ENCODE measurements at regions not wholly inside any gene's neighbourhood (a gene's known extent, or its start where the extent isn't known, plus 50 kb on each side); places are given as distances from the start of the nearest gene placed in this dataset.
"Not testable (repeated sequence)": the region's sequence is repeated elsewhere in the genome, so short reads cannot be mapped to it uniquely, and the experiment has no call there.

DNA sequence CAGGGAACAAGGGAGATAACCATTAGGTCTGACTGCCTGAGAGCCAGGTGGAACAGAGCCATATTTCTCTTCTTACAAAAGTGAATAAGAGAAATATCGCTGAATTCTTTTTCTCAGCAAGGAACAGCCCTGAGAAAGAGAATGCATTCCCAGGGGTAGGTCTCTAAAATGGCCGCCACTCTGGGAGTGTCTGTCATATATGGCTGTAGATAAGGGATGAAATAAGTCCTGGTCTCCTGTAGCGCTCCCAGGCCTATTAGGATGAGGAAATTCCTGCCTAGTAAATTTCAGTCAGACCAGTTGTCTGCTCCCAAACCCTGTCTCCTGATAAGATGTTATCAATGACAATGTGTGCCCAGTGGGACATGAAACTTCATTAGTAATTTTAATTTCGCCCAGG is 1236.4 kb upstream of the CNTN5 start:
- not testable (repeated sequence) for DNase-seq (ENCODE audit: low read depth in 4 of 4, low spot score in 3 of 4)

DNA sequence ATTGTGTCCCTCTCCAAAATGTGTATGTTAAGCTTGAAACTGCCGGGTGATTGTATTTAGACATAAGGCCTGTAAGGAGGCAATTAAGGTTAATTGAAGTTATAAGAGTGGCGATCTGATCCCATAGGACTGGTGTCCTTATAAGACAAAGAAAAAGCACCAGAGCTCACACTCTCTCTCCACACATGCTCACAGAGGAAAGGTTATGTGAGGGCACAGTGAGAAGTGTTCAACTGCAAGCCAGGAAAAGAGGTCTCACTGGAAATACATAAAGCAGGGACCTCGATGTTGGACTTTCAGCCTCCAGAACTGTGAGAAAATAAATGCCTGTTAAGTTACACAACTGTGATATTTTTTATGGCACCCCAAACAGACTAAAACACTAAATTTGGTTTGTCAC is 1233.8 kb upstream of the CNTN5 start:
- no peak for DNase-seq (ENCODE audit: low read depth in 4 of 4, low spot score in 3 of 4)

- no peak for DNase-seq (ENCODE audit: low read depth in 4 of 4, low spot score in 3 of 4)
Measured at GRCh38 chr11:97794876-97795275, 1225.9 kb upstream of the CNTN5 start.

DNA sequence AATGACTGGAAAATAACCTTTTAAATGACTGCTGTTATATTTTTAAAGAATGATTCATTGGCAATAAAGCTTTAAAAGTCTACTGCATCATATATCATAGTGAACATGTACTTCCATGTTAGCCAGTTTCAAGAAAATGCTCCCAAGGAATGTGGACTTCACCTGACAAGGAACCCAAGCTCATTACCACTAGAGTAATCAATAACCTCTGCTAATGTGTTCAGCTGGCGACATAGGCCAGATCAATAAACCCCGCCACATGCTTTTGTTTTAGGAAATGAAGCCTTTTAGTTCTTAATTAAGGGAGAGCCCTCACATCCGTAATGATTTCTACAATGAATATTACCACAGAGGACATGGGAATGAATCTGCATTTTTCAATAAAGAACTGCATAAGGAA is 1219.9 kb upstream of the CNTN5 start:
- DNase-seq (ENCODE audit: low read depth in 4 of 4, low spot score in 3 of 4): no peak

GRCh38 chr11:97814325-97814959 is 1206.3 kb upstream of the CNTN5 start:
- no peak for DNase-seq (ENCODE audit: low read depth in 4 of 4, low spot score in 3 of 4)

DNA sequence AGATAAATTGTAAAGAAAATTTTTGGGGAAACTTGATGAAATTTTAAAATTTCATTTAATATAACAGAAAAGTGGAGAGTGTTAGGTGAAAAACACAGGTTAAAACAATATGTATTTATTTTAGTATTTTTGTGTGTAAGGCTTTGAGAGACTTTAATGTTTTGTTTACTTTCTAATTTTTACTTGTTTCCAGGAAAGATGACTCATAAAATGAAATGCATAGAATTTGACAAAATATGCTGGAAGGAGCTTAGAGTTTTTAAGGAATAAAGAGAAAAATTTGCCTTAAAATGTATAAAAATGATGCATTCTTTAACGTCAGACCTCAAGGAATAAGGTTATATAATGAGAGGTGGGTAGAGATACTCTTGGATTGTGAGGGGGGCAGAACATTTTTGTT is 1205.1 kb upstream of the CNTN5 start:
- no peak for DNase-seq (ENCODE audit: low read depth in 4 of 4, low spot score in 3 of 4)

- DNase-seq (ENCODE audit: low read depth in 4 of 4, low spot score in 3 of 4): no peak
Measured at GRCh38 chr11:97832451-97832850, 1188.3 kb upstream of the CNTN5 start.

DNA sequence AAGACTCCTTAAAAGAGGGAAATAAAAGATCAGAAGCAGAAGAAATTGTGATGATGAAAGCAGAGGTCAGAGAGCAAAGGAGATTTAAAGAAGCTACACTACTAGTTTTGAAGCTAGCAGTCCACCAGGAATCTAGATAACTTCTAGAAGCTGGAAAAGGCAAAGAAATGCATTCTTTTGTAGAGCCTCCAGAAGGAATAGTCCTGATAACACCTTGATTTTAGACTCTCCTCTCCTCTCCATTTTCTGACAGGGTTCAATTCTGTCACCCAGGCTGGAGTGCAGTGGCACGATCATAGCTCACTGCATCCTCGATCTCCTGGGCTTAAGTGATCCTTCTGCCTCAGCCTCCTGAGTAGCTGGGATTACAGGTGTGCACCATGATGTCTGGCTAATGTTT is 1187.3 kb upstream of the CNTN5 start:
- DNase-seq (ENCODE audit: low read depth in 4 of 4, low spot score in 3 of 4): no peak

DNA sequence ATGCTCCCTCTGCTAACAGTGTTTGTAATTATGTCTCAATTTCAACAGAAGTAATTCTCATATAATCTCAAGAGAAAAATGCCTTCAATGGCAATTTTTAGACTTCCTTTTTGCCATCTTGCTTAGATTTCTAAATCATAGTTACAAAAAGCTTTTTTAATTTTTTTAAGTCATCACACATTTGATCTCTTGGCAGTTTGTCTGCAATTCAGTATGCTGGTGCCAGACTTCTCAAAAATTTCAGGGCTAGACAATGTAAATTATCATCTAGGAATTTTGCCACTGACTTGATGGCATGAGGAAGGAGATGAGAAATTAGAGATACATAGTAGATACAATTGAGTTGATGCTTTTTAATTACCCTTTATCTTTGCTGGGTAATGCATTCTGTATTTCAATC is 1176.7 kb upstream of the CNTN5 start:
- no peak for DNase-seq (ENCODE audit: low read depth in 4 of 4, low spot score in 3 of 4)

- DNase-seq (ENCODE audit: low read depth in 4 of 4, low spot score in 3 of 4): no peak
Measured at GRCh38 chr11:97847730-97848129, 1173.0 kb upstream of the CNTN5 start.

- DNase-seq (ENCODE audit: low read depth in 4 of 4, low spot score in 3 of 4): no peak
Measured at GRCh38 chr11:97850701-97851100, 1170.0 kb upstream of the CNTN5 start.

GRCh38 chr11:97854357-97854756 is 1166.4 kb upstream of the CNTN5 start:
- no peak for DNase-seq (ENCODE audit: low read depth in 4 of 4, low spot score in 3 of 4)

- no peak for DNase-seq (ENCODE audit: low read depth in 4 of 4, low spot score in 3 of 4)
Measured at GRCh38 chr11:97854877-97855276, 1165.9 kb upstream of the CNTN5 start.

DNA sequence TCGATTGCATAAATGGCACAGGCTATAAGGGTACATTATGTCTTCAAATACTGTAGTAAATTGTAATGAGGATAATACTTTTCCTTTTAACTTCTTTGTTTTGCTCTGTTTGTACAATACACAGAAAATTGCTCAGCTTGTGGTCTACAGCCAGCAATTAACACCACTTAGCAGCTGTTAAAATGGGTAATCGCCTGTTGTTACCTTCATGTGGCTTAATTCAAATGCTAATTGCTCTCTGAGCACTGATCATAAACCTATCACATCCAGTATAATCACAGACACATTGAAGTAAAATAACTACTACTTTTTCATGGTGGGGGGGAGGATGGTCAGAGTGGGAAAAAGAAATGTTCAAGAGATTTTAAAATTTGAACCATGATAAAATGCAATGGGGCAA is 1164.1 kb upstream of the CNTN5 start:
- no peak for DNase-seq (ENCODE audit: low read depth in 4 of 4, low spot score in 3 of 4)

- no peak for DNase-seq (ENCODE audit: low read depth in 4 of 4, low spot score in 3 of 4)
Measured at GRCh38 chr11:97860237-97860636, 1160.5 kb upstream of the CNTN5 start.

- DNase-seq (ENCODE audit: low read depth in 4 of 4, low spot score in 3 of 4): no peak
Measured at GRCh38 chr11:97862021-97862420, 1158.7 kb upstream of the CNTN5 start.

- no peak for DNase-seq (ENCODE audit: low read depth in 4 of 4, low spot score in 3 of 4)
Measured at GRCh38 chr11:97865424-97866012, 1155.2 kb upstream of the CNTN5 start.

DNA sequence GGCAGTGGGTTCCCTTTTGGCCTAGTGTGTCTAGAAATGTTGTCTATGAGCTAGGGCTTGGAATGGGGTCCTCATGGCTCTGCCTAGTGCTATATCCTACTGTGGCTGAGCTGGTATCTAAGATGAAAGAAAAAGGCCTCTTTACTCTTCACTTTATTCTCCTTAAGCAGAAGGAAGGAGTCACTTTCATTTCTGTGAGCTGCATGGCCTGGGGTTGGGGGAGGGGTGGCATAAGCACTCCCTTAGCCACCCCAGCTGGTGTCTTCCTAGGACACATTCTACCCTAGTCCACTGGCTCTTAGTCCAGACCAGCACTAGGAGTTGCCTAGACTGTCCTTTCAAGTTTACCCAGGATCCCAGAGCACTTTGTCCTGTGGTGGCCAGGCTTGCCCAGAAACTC is 1148.9 kb upstream of the CNTN5 start:
- DNase-seq (ENCODE audit: low read depth in 4 of 4, low spot score in 3 of 4): no peak

DNA sequence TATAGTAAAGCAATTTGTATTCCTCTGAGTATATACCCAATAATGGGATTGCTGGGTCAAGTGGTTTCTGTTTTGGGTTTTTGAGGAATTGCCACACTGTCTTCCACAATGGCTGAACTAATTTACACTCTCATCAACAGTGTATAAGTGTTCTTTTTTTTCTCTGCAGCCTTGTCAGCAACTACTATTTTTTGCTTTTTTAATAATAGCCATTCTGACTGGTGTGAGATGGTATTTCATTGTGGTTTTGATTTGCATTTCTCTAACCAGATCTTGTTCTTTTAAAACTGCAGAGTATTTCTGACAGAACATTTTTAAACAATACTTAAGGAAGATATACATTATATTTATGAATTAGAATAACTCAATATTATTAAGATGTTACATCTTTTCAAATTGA is 1140.5 kb upstream of the CNTN5 start:
- DNase-seq (ENCODE audit: low read depth in 4 of 4, low spot score in 3 of 4): no peak

DNA sequence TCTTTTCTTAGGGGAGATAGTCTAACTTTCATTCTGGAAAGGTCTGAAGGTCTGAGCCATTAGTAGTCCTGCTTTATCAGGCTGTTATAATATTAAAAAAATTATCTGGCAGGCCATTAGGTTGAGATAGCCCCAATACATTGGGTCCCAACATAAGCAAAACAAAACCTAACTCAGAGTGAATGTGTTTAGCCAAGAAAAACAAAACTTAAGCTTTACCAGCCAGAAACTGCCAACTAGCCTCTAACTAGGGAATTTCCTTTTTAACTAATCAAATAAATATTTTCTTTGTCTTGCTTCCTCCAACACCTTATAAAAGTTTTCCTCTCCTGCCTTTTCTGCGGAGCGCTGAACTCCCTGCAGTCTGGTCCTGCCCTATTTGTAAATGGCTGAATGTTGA is 1137.7 kb upstream of the CNTN5 start:
- DNase-seq (ENCODE audit: low read depth in 4 of 4, low spot score in 3 of 4): no peak

DNA sequence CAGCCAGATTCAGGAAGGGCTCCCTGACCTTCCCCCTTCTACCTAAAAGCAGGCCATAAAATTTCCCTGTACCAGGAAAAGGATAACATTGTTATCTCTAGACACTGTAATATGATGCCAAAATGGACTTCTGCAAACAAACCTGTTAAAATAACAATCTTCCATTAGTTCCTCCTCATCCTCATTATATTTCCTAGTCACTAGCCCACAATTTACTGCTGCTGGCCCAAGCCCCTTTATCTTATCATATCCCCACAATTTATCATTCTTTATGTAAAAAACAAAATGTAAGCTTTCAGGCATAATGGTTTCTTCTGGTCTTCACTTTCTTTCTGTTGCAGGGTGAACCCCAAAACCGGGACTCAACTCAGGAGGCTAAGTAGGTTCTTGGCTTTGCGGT is 1132.1 kb upstream of the CNTN5 start:
- no peak for DNase-seq (ENCODE audit: low read depth in 4 of 4, low spot score in 3 of 4)

- DNase-seq (ENCODE audit: low read depth in 4 of 4, low spot score in 3 of 4): no peak
Measured at GRCh38 chr11:97890466-97890865, 1130.3 kb upstream of the CNTN5 start.

- DNase-seq (ENCODE audit: low read depth in 4 of 4, low spot score in 3 of 4): no peak
Measured at GRCh38 chr11:97893612-97894011, 1127.1 kb upstream of the CNTN5 start.

All from left renal pelvis (tissue), 4 donors.